OCI-LY3 (cell line): ENCODE measurements at regions not wholly inside any gene's neighbourhood (a gene's known extent, or its start where the extent isn't known, plus 50 kb on each side); places are given as distances from the start of the nearest gene placed in this dataset.

Experiments
- H2AFZ ChIP-seq: fragments of 200-600, 300-600 bp; shearing (Covaris generic); 2 replicates; pipeline ENCODE4 v1.6.0; 2014; ENCODE audit warnings: antibody characterized with exemption, low read depth, low read length
- H3K27ac ChIP-seq: fragments of 200-600, 300-600 bp; sonication (generic); 2 replicates; pipeline ENCODE4 v1.5.1; 2014; ENCODE audit warnings: mild to moderate bottlenecking, low read length, moderate library complexity, mixed read lengths
- H3K27me3 ChIP-seq: fragments of 200-600, 300-600 bp; sonication (generic); 2 replicates; pipeline ENCODE4 v1.6.1; 2014; ENCODE audit warnings: low read depth, low read length, mixed read lengths
- H3K36me3 ChIP-seq: fragments of 200-600, 300-600 bp; sonication (generic); replicated peaks from 2 replicates; pipeline ENCODE3; 2014; ENCODE audit warnings: low read depth, low read length, mixed read lengths
- H3K4me1 ChIP-seq: fragments of 300-600, 200-600 bp; sonication (generic); 2 replicates; pipeline ENCODE4 v1.6.1; 2014; ENCODE audit warnings: low read length, mixed read lengths
- H3K4me2 ChIP-seq: fragments of 200-600, 300-600 bp; sonication (generic); 2 replicates; pipeline ENCODE4 v1.6.1; 2014; ENCODE audit warnings: low read length, mixed read lengths
- H3K4me3 ChIP-seq: fragments of 300-600, 200-600 bp; sonication (generic); 2 replicates; pipeline ENCODE4 v1.5.1; 2014; ENCODE audit warnings: antibody characterized with exemption, mild to moderate bottlenecking, low read length, moderate library complexity
- H3K79me2 ChIP-seq: fragments of 300-600, 200-600 bp; shearing (Covaris generic); 2 replicates; pipeline ENCODE4 v1.6.1; 2014; ENCODE audit warnings: mild to moderate bottlenecking, low read length, mixed read lengths
- H3K9ac ChIP-seq: fragments of 300-600, 200-600 bp; shearing (Covaris generic); 2 replicates; pipeline ENCODE4 v1.6.0; 2014; ENCODE audit warnings: mild to moderate bottlenecking, low read length, moderate library complexity
- H3K9me3 ChIP-seq: fragments of 200-600, 300-600 bp; shearing (Covaris generic); 2 replicates; pipeline ENCODE4 v1.6.1; 2014; ENCODE audit warnings: low read length, mixed read lengths; ENCODE audit not compliant: insufficient read depth
- H4K20me1 ChIP-seq: fragments of 200-600, 300-600 bp; sonication (generic); 2 replicates; pipeline ENCODE4 v1.6.1; 2016; ENCODE audit warnings: low read length, mixed read lengths; ENCODE audit not compliant: insufficient read depth
- EZH2phosphoT487 ChIP-seq: fragments of 200-600 bp; shearing (Covaris generic); IDR thresholded peaks from 2 replicates; pipeline ENCODE4 v1.6.1; 2018; ENCODE audit warnings: antibody characterized with exemption, mixed run types, low read depth
- TF ChIP-seq, protein P1 (sequence below): fragments of 200-600, 300-600 bp; sonication (generic); IDR thresholded peaks from 2 replicates; pipeline ENCODE4 v1.5.1; 2014; ENCODE audit warnings: antibody characterized with exemption, low read length, low read depth

DNA sequence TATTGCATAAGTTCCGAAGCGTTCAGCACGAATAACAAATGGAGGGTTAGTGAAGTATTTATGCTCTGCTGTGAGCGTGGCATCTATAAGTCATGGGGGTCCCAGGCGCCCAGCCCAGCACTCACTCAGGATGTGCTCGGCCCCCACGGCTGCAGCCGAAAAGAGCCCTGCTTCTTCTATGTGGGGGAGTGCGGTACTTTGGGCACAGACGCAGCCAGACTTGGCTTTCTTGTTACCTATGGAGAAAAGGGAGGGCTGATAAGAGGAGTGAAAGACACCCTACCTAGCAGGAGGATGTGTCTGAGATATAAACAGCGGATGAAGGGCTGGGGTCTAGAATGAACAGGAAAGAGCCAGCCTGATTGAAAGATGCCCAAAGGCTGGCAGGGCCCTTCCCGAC is 51.4 kb downstream of the MRPL36 start:
- TF ChIP-seq, protein P1, sequence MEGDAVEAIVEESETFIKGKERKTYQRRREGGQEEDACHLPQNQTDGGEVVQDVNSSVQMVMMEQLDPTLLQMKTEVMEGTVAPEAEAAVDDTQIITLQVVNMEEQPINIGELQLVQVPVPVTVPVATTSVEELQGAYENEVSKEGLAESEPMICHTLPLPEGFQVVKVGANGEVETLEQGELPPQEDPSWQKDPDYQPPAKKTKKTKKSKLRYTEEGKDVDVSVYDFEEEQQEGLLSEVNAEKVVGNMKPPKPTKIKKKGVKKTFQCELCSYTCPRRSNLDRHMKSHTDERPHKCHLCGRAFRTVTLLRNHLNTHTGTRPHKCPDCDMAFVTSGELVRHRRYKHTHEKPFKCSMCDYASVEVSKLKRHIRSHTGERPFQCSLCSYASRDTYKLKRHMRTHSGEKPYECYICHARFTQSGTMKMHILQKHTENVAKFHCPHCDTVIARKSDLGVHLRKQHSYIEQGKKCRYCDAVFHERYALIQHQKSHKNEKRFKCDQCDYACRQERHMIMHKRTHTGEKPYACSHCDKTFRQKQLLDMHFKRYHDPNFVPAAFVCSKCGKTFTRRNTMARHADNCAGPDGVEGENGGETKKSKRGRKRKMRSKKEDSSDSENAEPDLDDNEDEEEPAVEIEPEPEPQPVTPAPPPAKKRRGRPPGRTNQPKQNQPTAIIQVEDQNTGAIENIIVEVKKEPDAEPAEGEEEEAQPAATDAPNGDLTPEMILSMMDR: no peak
- no peak for TF ChIP-seq EZH2phosphoT487
- Histone ChIP-seq H3K4me2 (no peak overlapping the region), H3K4me1 (no peaks in the 10 kb centered on the region), H3K4me3 (no peak overlapping the region), H3K9ac (no peak overlapping the region), H3K9me3 (no peaks in the 10 kb centered on the region), H3K79me2 (no peaks in the 10 kb centered on the region), H3K36me3 (no peaks in the 10 kb centered on the region), H3K27me3 (no peaks in the 10 kb centered on the region), H2AFZ (no peak overlapping the region), H4K20me1 (no peaks in the 10 kb centered on the region), H3K27ac (no peak overlapping the region)

DNA sequence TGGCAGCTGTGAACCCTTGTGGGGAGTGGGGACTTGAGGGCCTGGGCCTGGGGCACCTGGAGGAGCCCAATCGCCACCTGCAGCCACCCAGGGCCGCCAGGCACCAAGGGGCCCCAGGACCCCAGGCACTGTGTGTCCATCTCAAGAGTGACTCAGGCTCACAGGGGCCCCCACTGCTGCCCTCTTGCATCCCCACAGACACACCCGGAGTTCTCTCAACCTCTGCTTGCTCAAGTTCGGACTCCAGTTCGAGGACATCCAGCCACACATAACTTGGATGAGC is 51.9 kb downstream of the MRPL36 start:
- TF ChIP-seq EZH2phosphoT487: no peak
- TF ChIP-seq, protein P1: no peak
- H3K36me3 ChIP-seq: no peaks in the 10 kb centered on the region
- no peaks in the 10 kb centered on the region for H3K4me1 ChIP-seq
- H3K4me3 ChIP-seq: no peak overlapping the region
- H2AFZ ChIP-seq: no peak overlapping the region
- H3K9me3 ChIP-seq: no peaks in the 10 kb centered on the region
- no peaks in the 10 kb centered on the region for H4K20me1 ChIP-seq
- no peaks in the 10 kb centered on the region for H3K79me2 ChIP-seq
- H3K4me2 ChIP-seq: no peak overlapping the region
- H3K27ac ChIP-seq: no peak overlapping the region
- H3K27me3 ChIP-seq: no peaks in the 10 kb centered on the region
- H3K9ac ChIP-seq: no peak overlapping the region

DNA sequence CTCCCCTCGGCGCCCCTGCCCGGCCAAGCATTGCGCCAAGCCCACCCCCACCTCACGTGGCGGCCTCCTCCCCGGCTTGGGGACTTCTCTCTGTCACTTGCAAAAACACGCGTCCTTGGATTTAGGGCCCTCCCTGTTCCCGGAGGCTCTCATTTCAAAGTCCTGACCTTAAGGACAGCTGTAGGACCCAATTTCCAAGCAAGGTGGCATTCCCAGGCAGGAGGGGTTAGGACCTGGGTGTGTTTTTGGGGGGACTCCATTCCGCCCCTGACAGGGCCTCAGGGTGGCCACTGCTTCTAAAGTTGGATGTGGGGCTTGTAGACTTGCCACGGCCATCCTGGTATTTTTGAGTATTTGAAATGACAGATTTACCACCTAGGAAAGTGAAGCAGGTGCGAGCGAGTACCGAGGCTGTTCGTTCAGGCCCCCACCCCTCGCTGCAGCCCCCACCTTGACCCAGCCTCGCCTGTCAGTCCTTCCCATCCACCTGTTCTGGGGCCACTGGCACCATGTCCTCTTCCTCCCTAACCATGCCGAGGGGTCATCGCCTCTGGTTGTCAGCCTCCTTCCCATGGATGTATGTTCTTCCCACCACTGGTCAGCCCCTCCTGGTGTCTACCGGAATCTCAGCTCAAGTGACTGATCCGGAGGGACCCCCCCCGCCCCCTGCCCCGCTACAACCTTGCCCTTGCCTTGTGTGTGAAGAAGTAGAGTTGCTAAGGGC is 52.4 kb downstream of the MRPL36 start:
- no peak overlapping the region for H3K9ac ChIP-seq
- peaks cover 3% of the 10 kb centered on the region; the same call in 1 of the 2 replicates for H3K27me3 ChIP-seq
- H2AFZ ChIP-seq: no peak overlapping the region
- H3K9me3 ChIP-seq: no peaks in the 10 kb centered on the region
- H3K27ac ChIP-seq: no peak overlapping the region
- H3K4me2 ChIP-seq: no peak overlapping the region
- TF ChIP-seq, protein P1: no peak
- TF ChIP-seq EZH2phosphoT487: no peak
- no peaks in the 10 kb centered on the region for H3K36me3 ChIP-seq
- H3K4me3 ChIP-seq: no peak overlapping the region
- no peaks in the 10 kb centered on the region for H3K4me1 ChIP-seq
- no peaks in the 10 kb centered on the region for H3K79me2 ChIP-seq
- no peaks in the 10 kb centered on the region for H4K20me1 ChIP-seq

DNA sequence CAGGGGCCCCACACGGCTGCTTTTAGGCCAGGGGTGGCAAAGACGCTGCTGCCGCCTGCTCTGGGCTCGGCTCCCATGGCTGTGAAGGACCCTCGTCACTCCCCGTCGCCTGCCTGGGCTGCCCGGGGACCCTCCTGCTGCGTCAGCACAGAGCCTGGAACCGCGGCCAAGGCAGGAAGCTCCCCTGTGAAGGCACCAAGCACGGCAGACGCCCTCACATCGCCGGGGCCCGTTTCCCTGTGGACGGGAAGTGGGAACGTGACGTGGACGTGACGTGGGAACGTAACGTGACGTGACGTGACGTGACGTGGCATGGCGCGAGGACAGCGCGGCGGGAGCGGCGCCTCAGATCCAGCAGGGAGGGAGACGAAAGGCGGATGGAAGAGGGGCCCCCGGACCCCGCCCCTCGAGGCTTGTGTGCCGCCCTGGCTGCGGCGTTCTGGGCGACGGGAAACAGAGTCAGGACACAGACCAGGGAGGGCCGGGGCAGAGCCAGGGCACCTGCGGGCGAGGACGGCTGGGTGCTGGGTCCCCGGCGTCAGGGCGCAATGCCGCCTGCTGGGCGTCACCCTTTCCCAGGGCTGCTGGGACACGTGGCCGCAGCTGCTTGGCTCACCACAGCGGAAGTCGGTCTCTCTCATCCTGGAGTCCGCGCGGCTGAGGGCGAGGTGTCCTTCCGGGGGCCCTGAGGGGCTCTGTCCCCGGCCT is 53.1 kb downstream of the MRPL36 start:
- no peak overlapping the region for H2AFZ ChIP-seq
- H3K4me1 ChIP-seq: no peaks in the 10 kb centered on the region
- H3K4me2 ChIP-seq: no peak overlapping the region
- peaks cover 4% of the 10 kb centered on the region; the same call in 1 of the 2 replicates for H3K27me3 ChIP-seq
- H3K79me2 ChIP-seq: no peaks in the 10 kb centered on the region
- H3K36me3 ChIP-seq: no peaks in the 10 kb centered on the region
- H3K9ac ChIP-seq: no peak overlapping the region
- no peaks in the 10 kb centered on the region for H4K20me1 ChIP-seq
- H3K4me3 ChIP-seq: no peak overlapping the region
- TF ChIP-seq, protein P1: no peak
- TF ChIP-seq EZH2phosphoT487: no peak
- H3K27ac ChIP-seq: no peak overlapping the region
- H3K9me3 ChIP-seq: no peaks in the 10 kb centered on the region
